ENCODE measurements at regions not wholly inside any gene's neighbourhood (a gene's known extent, or its start where the extent isn't known, plus 50 kb on each side); places are given as distances from the start of the nearest gene placed in this dataset.

DNA sequence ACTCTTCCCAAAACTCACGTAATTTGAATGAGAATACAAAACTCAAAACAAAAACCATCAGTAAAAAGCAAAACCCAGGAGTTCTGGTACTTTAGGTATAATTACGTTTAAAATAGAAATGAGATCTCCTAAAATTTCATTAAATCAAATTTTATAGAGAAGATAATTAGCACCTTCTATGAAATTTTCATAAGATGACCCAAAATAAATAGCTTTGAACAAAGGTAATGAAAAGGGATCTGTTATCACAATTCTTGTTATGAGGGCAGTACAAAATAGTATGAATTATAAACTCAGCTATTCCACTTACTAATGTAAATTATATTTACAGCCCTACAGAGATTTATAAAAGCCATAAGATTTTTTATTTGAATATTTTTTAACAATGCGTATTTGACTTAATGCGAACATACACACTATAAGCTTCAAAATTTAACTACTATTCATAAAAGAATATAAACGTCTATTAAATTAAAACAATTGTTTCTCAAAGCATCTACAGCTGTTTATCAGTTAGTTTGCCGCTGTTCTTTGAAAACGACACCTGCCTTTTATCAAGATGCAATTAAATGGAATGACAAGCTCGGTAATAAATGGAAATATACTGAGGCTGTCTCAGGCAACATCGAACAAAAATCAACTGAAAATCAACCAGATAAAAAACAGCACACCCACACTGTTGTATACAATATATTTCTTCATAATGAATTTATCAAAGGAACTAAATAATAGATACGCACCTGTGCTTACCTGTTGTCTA lies 63.8 kb downstream of the KCNRG start (continued):
- no peak for TF ChIP-seq ZNF354C (tag by site-specific recombination; IDR thresholded peaks at IDR 0.05; ENCODE audit: borderline replicate concordance, low read depth)
- no peak for TF ChIP-seq ZFP69B (tag by site-specific recombination; IDR thresholded peaks at IDR 0.05)
- TF ChIP-seq SP2 (tag by site-specific recombination; IDR thresholded peaks at IDR 0.05) = no peak
- no peak for TF ChIP-seq ZFHX2 (tag by site-specific recombination; conservative IDR thresholded peaks at IDR 0.05)
- TF ChIP-seq, protein P1, sequence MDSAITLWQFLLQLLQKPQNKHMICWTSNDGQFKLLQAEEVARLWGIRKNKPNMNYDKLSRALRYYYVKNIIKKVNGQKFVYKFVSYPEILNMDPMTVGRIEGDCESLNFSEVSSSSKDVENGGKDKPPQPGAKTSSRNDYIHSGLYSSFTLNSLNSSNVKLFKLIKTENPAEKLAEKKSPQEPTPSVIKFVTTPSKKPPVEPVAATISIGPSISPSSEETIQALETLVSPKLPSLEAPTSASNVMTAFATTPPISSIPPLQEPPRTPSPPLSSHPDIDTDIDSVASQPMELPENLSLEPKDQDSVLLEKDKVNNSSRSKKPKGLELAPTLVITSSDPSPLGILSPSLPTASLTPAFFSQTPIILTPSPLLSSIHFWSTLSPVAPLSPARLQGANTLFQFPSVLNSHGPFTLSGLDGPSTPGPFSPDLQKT (IDR thresholded peaks at IDR 0.05; ENCODE audit: borderline replicate concordance, low read depth, low read length) = no peak
- TF ChIP-seq, protein P2, sequence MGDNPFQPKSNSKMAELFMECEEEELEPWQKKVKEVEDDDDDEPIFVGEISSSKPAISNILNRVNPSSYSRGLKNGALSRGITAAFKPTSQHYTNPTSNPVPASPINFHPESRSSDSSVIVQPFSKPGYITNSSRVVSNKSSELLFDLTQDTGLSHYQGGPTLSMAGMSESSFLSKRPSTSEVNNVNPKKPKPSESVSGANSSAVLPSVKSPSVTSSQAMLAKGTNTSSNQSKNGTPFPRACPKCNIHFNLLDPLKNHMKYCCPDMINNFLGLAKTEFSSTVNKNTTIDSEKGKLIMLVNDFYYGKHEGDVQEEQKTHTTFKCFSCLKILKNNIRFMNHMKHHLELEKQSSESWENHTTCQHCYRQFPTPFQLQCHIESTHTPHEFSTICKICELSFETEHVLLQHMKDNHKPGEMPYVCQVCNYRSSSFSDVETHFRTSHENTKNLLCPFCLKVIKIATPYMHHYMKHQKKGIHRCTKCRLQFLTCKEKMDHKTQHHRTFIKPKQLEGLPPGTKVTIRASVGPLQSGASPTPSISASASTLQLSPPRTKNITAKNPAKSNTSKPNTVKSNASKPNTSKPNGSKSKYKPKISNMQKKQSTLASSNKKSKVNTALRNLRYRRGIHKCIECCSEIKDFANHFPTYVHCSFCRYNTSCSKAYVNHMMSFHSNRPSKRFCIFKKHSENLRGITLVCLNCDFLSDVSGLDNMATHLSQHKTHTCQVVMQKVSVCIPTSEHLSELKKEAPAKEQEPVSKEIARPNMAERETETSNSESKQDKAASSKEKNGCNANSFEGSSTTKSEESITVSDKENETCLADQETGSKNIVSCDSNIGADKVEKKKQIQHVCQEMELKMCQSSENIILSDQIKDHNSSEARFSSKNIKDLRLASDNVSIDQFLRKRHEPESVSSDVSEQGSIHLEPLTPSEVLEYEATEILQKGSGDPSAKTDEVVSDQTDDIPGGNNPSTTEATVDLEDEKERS (tag by site-specific recombination; IDR thresholded peaks at IDR 0.05) = no peak
- TF ChIP-seq HOXD13 (CRISPR knock-in tag; IDR thresholded peaks at IDR 0.05; ENCODE audit: borderline replicate concordance) = no peak
- TF ChIP-seq BCL11A (tag by site-specific recombination; IDR thresholded peaks at IDR 0.05; ENCODE audit: low read depth) = no peak
- TF ChIP-seq ZNF654 (tag by site-specific recombination; IDR thresholded peaks at IDR 0.05; ENCODE audit: low read depth) = no peak
- no peak for TF ChIP-seq ZBTB1 (tag by site-specific recombination; IDR thresholded peaks at IDR 0.05)
- no peak for TF ChIP-seq ZBTB8A (tag by site-specific recombination; IDR thresholded peaks at IDR 0.05)
- TF ChIP-seq KLF8 (tag by site-specific recombination; IDR thresholded peaks at IDR 0.05) = no peak
- no peak for TF ChIP-seq ZBTB48 (tag by site-specific recombination; IDR thresholded peaks at IDR 0.05)
- no peak for TF ChIP-seq ZNF132 (tag by site-specific recombination; IDR thresholded peaks at IDR 0.05; ENCODE audit: borderline replicate concordance)
- no peak for TF ChIP-seq ZNF2 (tag by site-specific recombination; IDR thresholded peaks at IDR 0.05)
- no peak for TF ChIP-seq ZNF211 (tag by site-specific recombination; IDR thresholded peaks at IDR 0.05; ENCODE audit: low read depth)
- TF ChIP-seq, protein P3, sequence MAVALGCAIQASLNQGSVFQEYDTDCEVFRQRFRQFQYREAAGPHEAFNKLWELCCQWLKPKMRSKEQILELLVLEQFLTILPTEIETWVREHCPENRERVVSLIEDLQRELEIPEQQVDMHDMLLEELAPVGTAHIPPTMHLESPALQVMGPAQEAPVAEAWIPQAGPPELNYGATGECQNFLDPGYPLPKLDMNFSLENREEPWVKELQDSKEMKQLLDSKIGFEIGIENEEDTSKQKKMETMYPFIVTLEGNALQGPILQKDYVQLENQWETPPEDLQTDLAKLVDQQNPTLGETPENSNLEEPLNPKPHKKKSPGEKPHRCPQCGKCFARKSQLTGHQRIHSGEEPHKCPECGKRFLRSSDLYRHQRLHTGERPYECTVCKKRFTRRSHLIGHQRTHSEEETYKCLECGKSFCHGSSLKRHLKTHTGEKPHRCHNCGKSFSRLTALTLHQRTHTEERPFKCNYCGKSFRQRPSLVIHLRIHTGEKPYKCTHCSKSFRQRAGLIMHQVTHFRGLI (tag by site-specific recombination; IDR thresholded peaks at IDR 0.05) = 0 out of 2 replicates have a peak, but pooled peaks have one; percentile 10
- no peak for TF ChIP-seq ZNF664 (tag by site-specific recombination; IDR thresholded peaks at IDR 0.05)
- TF ChIP-seq ZNF501 (tag by site-specific recombination; IDR thresholded peaks at IDR 0.05) = 0 out of 2 replicates have a peak, but pooled peaks have one; percentile 21
- TF ChIP-seq ZBTB7A (tag by site-specific recombination; IDR thresholded peaks at IDR 0.05; ENCODE audit: low read depth) = no peak
- no peak for TF ChIP-seq ZNF629 (tag by site-specific recombination; IDR thresholded peaks at IDR 0.05)
- TF ChIP-seq, protein P4, sequence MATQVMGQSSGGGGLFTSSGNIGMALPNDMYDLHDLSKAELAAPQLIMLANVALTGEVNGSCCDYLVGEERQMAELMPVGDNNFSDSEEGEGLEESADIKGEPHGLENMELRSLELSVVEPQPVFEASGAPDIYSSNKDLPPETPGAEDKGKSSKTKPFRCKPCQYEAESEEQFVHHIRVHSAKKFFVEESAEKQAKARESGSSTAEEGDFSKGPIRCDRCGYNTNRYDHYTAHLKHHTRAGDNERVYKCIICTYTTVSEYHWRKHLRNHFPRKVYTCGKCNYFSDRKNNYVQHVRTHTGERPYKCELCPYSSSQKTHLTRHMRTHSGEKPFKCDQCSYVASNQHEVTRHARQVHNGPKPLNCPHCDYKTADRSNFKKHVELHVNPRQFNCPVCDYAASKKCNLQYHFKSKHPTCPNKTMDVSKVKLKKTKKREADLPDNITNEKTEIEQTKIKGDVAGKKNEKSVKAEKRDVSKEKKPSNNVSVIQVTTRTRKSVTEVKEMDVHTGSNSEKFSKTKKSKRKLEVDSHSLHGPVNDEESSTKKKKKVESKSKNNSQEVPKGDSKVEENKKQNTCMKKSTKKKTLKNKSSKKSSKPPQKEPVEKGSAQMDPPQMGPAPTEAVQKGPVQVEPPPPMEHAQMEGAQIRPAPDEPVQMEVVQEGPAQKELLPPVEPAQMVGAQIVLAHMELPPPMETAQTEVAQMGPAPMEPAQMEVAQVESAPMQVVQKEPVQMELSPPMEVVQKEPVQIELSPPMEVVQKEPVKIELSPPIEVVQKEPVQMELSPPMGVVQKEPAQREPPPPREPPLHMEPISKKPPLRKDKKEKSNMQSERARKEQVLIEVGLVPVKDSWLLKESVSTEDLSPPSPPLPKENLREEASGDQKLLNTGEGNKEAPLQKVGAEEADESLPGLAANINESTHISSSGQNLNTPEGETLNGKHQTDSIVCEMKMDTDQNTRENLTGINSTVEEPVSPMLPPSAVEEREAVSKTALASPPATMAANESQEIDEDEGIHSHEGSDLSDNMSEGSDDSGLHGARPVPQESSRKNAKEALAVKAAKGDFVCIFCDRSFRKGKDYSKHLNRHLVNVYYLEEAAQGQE (tag by site-specific recombination; IDR thresholded peaks at IDR 0.05) = no peak
- no peak for TF ChIP-seq ZNF266 (tag by site-specific recombination; IDR thresholded peaks at IDR 0.05; ENCODE audit: low read depth)
- no peak for TF ChIP-seq WT1 (tag by site-specific recombination; IDR thresholded peaks at IDR 0.05)
- TF ChIP-seq, protein P5, sequence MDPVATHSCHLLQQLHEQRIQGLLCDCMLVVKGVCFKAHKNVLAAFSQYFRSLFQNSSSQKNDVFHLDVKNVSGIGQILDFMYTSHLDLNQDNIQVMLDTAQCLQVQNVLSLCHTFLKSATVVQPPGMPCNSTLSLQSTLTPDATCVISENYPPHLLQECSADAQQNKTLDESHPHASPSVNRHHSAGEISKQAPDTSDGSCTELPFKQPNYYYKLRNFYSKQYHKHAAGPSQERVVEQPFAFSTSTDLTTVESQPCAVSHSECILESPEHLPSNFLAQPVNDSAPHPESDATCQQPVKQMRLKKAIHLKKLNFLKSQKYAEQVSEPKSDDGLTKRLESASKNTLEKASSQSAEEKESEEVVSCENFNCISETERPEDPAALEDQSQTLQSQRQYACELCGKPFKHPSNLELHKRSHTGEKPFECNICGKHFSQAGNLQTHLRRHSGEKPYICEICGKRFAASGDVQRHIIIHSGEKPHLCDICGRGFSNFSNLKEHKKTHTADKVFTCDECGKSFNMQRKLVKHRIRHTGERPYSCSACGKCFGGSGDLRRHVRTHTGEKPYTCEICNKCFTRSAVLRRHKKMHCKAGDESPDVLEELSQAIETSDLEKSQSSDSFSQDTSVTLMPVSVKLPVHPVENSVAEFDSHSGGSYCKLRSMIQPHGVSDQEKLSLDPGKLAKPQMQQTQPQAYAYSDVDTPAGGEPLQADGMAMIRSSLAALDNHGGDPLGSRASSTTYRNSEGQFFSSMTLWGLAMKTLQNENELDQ (tag by site-specific recombination; IDR thresholded peaks at IDR 0.05; ENCODE audit: low read depth) = no peak
- TF ChIP-seq ZNF76 (tag by site-specific recombination; IDR thresholded peaks at IDR 0.05; ENCODE audit: borderline replicate concordance, low read depth) = no peak

Measured in HEK293 (cell line).